IPS-15b (cell line): ENCODE measurements at regions not wholly inside any gene's neighbourhood (a gene's known extent, or its start where the extent isn't known, plus 50 kb on each side); places are given as distances from the start of the nearest gene placed in this dataset.

Source experiments
- H3K27me3 ChIP-seq: one replicate; pipeline ENCODE4 v1.6.1; 2013; ENCODE audit warnings: low read length; ENCODE audit not compliant: control insufficient read depth, insufficient read depth
- H3K36me3 ChIP-seq: one replicate; pipeline ENCODE4 v1.6.1; 2013; ENCODE audit warnings: low read length; ENCODE audit not compliant: control insufficient read depth, insufficient read depth
- H3K4me1 ChIP-seq: one replicate; pipeline ENCODE4 v1.6.1; 2013; ENCODE audit warnings: mild to moderate bottlenecking, low read length; ENCODE audit not compliant: control insufficient read depth, insufficient read depth
- H3K4me3 ChIP-seq: one replicate; pipeline ENCODE4 v1.5.1; 2013; ENCODE audit warnings: low read depth, low read length
- H3K9ac ChIP-seq: one replicate; pipeline ENCODE4 v1.6.1; 2013; ENCODE audit warnings: low read depth, mild to moderate bottlenecking, low read length
- H3K9me3 ChIP-seq: one replicate; pipeline ENCODE4 v1.6.1; 2013; ENCODE audit warnings: mild to moderate bottlenecking, low read length; ENCODE audit not compliant: control insufficient read depth, insufficient read depth

DNA sequence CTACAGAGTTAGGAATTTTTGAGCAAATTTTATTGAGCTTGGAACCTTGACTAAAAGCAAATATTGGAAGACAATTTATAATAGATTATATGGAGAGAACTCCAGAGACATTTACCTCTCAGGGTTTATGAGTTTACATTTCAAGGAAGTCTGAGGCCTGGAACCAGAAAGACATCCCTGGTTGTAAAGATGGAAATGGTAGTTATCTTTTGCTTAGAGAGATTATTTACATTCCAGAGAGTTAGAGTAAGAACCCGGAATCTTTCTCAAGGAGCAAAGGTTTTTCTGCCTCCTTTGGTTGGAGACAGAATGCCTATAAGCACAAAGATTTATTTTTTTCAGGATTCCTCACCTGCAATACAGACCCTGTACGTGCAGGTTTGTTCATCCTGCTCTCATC, 458.1 kb downstream of the TBL1XR1 start:
- Histone ChIP-seq H3K9ac (no peak overlapping the region), H3K4me1 (peaks cover 2% of the 10 kb centered on the region), H3K27me3 (no peaks in the 10 kb centered on the region), H3K36me3 (no peaks in the 10 kb centered on the region), H3K9me3 (no peaks in the 10 kb centered on the region), H3K4me3 (no peak overlapping the region)

DNA sequence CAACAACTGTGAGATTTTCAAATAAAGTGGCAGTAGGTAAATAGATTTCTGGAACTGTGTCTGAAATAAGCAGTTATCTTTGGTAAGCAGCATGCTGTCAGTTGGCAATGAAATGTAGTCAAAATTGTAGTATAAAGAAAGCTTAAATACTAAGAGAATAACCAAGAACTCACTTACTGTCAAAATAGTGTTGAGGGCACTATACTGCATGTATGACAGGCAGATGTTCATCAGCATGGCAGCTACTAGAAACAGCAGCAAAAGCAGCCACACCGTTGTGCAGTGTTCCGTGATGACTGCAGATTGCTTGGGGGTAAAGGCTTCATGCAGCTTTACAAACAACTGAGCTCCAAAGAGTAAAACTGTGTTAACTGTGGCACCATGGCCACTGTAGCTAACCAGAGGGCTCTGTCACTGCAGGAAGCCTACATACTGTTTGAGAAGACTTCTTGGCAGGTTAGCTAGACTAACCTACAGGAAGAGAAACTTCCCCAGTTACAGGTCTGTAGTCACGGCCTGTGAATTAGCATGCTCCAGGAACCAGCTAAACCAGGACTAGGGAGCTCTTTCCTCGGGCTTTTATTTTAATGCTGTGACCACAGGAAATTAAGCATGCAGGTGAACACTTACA, 459.7 kb downstream of the TBL1XR1 start:
- no peaks in the 10 kb centered on the region for H3K9me3 ChIP-seq
- no peaks in the 10 kb centered on the region for H3K27me3 ChIP-seq
- no peaks in the 10 kb centered on the region for H3K36me3 ChIP-seq
- peaks cover 6% of the 10 kb centered on the region for H3K4me1 ChIP-seq
- H3K4me3 ChIP-seq, result no peak overlapping the region
- H3K9ac ChIP-seq, result no peak overlapping the region

DNA sequence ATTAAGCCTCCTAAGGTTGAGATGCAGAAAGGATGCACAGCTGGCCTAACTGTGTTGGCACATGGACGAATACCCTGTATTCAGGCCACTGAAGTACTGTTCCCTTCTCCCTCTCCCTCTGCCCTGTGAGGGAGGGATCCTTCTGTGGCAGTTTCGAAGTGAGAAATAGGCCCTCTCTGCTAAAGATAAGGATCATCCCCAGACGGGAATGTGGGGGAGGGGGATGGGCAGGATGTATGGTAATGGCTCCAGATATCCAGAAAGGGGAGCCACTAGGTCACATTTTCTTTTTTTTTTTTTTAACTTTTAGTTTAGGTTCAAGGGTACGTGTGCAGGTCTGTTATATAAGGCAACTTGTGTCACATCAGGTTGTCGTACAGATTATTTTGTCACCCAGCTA, 463.1 kb downstream of the TBL1XR1 start:
- H3K9ac ChIP-seq, result no peak overlapping the region
- no peaks in the 10 kb centered on the region for H3K36me3 ChIP-seq
- H3K4me3 ChIP-seq, result no peak overlapping the region

DNA sequence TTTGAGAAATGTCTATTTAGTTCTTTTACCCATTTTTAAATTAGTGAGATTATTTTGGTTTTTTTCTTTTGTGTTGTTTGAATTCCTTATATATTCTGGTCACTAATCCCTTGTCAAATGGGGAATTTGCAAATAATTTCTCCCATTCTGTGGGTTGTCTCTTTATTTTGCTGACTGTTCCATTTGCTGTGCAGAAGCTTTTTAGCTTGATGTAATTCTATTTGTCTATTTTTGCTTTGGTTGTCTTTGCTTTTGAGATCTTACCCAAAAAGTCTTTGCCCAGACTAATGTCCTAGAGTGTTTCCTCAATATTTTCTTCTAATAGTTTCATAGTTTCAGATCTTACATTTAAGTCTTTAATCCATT, 472.9 kb downstream of the TBL1XR1 start:
- Histone ChIP-seq H3K4me3 (no peak overlapping the region), H3K27me3 (no peaks in the 10 kb centered on the region), H3K9me3 (no peaks in the 10 kb centered on the region), H3K9ac (no peak overlapping the region), H3K4me1 (no peaks in the 10 kb centered on the region), H3K36me3 (no peaks in the 10 kb centered on the region)

More for the DNA sequence above, 463.1 kb downstream of the TBL1XR1 start:
- Histone ChIP-seq H3K27me3 (no peaks in the 10 kb centered on the region), H3K4me1 (peaks cover 6% of the 10 kb centered on the region), H3K9me3 (no peaks in the 10 kb centered on the region)

DNA sequence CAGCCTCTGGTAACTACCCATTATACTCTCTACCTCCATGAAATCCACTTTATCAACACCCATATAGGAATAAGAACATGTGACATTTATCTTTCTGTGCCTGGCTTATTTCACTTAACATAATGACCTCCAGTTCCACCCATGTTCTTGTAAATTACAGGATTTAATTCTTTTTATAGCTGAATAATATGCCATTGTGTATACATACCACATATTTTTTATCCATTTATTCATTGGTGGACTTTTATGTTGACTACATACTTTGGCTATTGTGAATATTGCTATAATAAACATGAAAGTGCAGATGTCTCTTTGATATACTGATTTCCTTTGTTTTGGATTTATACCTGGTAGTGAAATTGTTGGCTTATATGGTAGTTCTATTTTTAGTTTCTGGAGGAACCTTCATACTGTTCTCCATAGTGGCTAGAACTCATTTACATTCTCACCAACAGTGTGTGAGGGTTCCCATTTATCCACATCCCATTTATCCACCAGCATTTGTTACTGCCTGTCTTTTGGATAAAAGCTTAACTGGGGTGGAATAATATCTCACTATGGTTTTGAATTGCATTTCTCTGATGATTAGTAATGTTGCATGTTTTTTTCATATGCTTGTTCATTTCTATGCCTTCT, 473.4 kb downstream of the TBL1XR1 start:
- no peaks in the 10 kb centered on the region for H3K27me3 ChIP-seq
- no peaks in the 10 kb centered on the region for H3K4me1 ChIP-seq
- no peaks in the 10 kb centered on the region for H3K36me3 ChIP-seq
- no peak overlapping the region for H3K9ac ChIP-seq
- no peak overlapping the region for H3K4me3 ChIP-seq
- H3K9me3 ChIP-seq, result no peaks in the 10 kb centered on the region

DNA sequence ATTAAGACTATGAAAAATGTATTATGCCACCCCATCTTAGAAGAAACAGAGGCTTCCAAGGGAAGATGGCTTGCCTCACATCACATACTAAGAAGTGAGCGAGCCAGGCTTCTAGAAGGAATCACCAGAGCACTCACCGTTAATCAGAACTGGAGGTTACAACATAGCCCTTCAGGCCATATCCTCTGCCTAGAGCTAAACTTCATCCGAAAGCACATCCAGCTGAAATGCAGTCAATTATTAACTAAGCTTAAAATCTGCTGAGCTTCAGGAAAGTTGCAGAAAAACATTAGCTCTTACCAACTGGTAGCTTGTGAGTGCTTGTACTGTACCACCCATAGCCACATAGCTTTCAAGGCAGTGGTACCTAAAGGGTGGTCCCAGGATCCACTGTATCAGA, 483.2 kb downstream of the TBL1XR1 start:
- Histone ChIP-seq H3K27me3 (no peaks in the 10 kb centered on the region), H3K4me3 (no peak overlapping the region), H3K9me3 (no peaks in the 10 kb centered on the region), H3K36me3 (no peaks in the 10 kb centered on the region), H3K4me1 (no peaks in the 10 kb centered on the region), H3K9ac (no peak overlapping the region)

DNA sequence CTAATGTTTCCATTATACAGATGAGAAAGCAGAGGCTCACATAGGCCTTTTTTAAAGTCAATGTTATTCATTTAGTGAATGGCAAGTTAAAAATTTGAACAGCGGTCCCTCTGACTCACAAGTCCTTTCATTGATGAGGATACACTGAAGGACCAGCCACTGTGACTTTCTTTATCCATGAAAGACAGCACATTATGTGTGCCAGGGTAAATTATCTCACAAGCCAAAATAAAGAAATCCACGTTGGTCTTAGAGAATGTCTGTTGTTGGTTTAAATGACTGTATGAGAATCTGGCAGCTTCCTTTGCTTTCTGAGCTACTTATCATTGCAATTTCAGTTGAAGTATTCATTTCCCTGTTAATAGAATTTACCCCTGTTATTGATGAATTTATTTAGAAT, 485.1 kb downstream of the TBL1XR1 start:
- no peaks in the 10 kb centered on the region for H3K27me3 ChIP-seq
- no peaks in the 10 kb centered on the region for H3K4me1 ChIP-seq
- no peak overlapping the region for H3K4me3 ChIP-seq
- H3K9me3 ChIP-seq, result no peaks in the 10 kb centered on the region
- no peak overlapping the region for H3K9ac ChIP-seq
- H3K36me3 ChIP-seq, result no peaks in the 10 kb centered on the region

DNA sequence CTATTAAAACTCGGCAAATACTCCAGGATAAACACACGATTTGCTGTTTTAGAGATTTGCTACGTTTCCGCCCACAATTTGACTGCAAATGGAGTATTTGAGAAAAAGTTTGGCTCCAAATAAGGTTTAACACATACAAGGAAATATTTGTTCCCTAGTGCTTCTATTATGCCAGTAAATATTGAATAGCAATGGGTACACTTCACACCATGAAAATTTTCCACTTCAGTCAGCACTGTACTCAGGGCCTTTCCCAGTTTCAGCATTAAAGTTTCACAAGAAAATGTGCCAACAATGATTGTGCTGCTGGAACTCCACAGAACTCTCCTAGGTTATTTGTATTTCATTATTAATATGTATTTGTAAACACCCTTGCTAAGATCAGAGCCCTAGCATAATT, 498.0 kb downstream of the TBL1XR1 start:
- no peaks in the 10 kb centered on the region for H3K9me3 ChIP-seq
- H3K27me3 ChIP-seq, result no peaks in the 10 kb centered on the region
- H3K4me3 ChIP-seq, result no peak overlapping the region
- no peaks in the 10 kb centered on the region for H3K36me3 ChIP-seq
- no peak overlapping the region for H3K9ac ChIP-seq
- H3K4me1 ChIP-seq, result peaks cover 4% of the 10 kb centered on the region

DNA sequence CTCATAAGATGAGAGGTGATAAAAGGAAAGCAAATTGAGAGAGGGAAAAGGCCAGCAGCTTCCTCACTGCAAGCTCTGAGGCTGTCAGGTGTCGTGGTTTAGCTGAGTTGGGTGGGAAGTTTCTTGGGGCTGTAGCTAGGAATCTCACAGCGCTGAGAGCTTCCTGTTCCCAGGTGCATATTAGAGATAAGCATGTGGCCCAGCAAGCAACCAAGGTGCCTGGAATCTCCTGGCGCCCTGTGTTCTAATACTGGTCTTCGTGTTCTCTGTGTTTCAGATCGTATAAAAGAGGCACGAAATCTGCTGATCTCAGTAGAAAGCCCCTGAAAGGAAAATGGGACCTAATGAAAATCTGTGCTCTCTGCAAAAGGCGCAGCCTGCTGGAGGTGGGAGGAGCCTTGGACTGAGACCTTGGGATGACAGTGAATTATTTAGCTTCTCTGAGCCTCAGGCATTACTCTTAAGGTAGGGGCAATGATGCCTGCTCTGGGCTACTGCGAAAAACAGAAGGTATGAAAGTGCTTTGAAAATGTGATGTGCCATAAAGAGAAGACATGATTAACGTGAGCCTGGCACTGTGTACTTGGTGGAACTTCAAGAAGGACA, 499.9 kb downstream of the TBL1XR1 start:
- Histone ChIP-seq H3K36me3 (no peaks in the 10 kb centered on the region), H3K9me3 (no peaks in the 10 kb centered on the region), H3K9ac (no peak overlapping the region), H3K27me3 (no peaks in the 10 kb centered on the region), H3K4me1 (peaks cover 4% of the 10 kb centered on the region), H3K4me3 (no peak overlapping the region)

DNA sequence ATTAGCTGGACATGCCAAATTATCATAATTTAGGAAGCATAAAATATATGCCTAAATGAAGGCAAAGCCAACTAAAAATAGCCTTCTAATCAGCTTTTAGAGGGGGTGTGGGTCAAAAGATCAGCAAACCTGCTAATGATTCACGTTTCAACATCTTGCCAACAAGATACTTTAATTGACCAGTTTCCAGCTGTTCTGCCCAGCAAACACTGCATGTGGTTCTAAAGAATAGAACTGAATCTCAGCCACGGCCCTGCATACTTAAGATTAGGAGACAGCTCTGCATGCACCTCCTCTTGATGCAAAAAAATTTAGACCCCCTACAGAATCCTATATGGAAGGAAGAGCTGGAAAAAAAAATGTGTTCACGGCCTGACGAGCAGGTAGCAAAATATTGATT, 500.5 kb downstream of the TBL1XR1 start:
- H3K27me3 ChIP-seq, result no peaks in the 10 kb centered on the region
- H3K36me3 ChIP-seq, result no peaks in the 10 kb centered on the region
- H3K4me3 ChIP-seq, result no peak overlapping the region
- H3K9me3 ChIP-seq, result no peaks in the 10 kb centered on the region
- H3K4me1 ChIP-seq, result peaks cover 4% of the 10 kb centered on the region
- no peak overlapping the region for H3K9ac ChIP-seq

DNA sequence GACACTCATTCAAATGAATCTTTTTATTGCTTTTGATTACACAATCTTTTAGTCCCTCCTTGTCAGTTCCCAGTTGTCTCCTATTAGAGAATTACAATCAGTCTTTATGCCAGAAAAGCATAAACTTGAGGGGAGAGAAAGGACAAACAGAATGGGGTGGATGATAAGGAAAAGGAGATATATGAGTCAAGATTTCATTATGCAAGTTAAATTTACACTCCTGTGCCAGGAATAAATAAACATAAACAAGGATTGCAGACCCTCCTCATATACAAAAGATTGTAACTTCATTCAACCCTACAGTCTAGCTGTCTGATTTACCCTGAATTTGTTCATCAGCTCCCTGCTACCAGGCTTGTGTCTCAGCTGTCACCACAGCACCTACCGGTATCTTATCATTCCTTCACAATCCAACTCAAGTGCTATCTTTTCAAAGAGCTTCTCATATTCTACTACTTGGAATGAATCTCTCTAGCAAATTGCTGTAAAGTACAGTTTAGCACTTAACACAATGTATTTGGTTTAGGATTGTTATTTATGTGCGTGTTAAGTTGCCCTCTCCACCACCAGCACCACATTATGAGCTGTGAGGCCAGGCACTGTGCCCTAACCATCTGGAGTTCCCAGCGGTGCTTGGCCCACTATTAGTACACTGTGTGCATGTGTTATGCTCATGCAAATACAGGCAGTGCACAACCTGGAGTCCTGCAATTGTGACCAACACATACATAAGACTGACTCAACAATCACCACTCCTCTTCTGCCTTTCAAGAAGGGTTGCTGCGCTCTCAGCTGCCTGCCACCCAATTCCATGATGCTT, 504.1 kb downstream of the TBL1XR1 start:
- no peaks in the 10 kb centered on the region for H3K36me3 ChIP-seq
- no peak overlapping the region for H3K9ac ChIP-seq
- H3K4me3 ChIP-seq, result no peak overlapping the region
- peaks cover 4% of the 10 kb centered on the region for H3K4me1 ChIP-seq
- H3K27me3 ChIP-seq, result no peaks in the 10 kb centered on the region
- no peaks in the 10 kb centered on the region for H3K9me3 ChIP-seq
